ENCODE measurements at regions not wholly inside any gene's neighbourhood (a gene's known extent, or its start where the extent isn't known, plus 50 kb on each side); places are given as distances from the start of the nearest gene placed in this dataset.

GRCh38 chr6:12577124-12577850 is 139.3 kb upstream of the PHACTR1 start:
- no peak for DNase-seq
- H3K27ac ChIP-seq (replicated peaks): no peak overlapping the region

DNA sequence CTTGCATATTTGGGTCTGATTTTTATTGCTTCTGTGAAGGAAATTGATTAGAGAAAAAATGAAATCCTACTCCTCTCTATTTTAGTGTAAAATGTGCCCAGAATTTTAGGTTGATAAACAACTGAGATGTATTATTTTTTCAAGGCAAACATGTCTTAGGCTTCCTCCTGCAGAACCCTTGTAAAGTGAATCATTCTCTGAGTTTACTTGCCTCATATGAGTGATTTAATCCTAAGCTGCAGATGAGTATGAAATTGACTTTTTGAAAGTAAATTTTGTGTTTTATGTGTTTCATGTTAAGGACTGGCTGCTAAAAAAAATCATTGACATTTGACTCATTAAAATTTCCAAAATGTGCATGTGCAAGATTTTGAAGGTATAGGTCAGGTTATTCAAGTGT is 138.5 kb upstream of the PHACTR1 start:
- DNase-seq: no peak

More at GRCh38 chr6:12577124-12577850, 139.3 kb upstream of the PHACTR1 start:
- no peak for TF ChIP-seq CTCF (IDR thresholded peaks at IDR 0.05; ENCODE audit: borderline replicate concordance)
- H3K4me1 ChIP-seq: peaks cover 12% of the 10 kb centered on the region
- intact Hi-C loops (cut with micrococcal nuclease): loop anchor here (10.0 kb wide), 1 partner anchor 82 kb away; no protein-coding TSS in a partner anchor
- H3K36me3 ChIP-seq: no peaks in the 10 kb centered on the region
- no peaks in the 10 kb centered on the region for H3K9me3 ChIP-seq (replicated peaks)
- no peaks in the 10 kb centered on the region for H3K27me3 ChIP-seq (ENCODE audit: low read depth)
- H3K4me3 ChIP-seq: no peak overlapping the region

GRCh38 chr6:12578751-12579150 is 137.8 kb upstream of the PHACTR1 start:
- H3K27me3 ChIP-seq (ENCODE audit: low read depth): no peaks in the 10 kb centered on the region
- intact Hi-C loops (cut with micrococcal nuclease): loop anchor here (10.0 kb wide), 1 partner anchor 84 kb away; no protein-coding TSS in a partner anchor

More for the DNA sequence above, 138.5 kb upstream of the PHACTR1 start:
- Histone ChIP-seq H3K27ac (replicated peaks) (no peak overlapping the region), H3K9me3 (replicated peaks) (no peaks in the 10 kb centered on the region), H3K4me1 (peaks cover 4% of the 10 kb centered on the region), H3K4me3 (no peak overlapping the region), H3K36me3 (no peaks in the 10 kb centered on the region), H3K27me3 (ENCODE audit: low read depth) (no peaks in the 10 kb centered on the region)
- intact Hi-C loops (cut with micrococcal nuclease): loop anchor here (10.0 kb wide), 1 partner anchor 83 kb away; no protein-coding TSS in a partner anchor
- no peak for TF ChIP-seq CTCF (IDR thresholded peaks at IDR 0.05; ENCODE audit: borderline replicate concordance)

GRCh38 chr6:12580290-12580689 is 136.3 kb upstream of the PHACTR1 start:
- H3K36me3 ChIP-seq: no peaks in the 10 kb centered on the region
- H3K9me3 ChIP-seq (replicated peaks): no peaks in the 10 kb centered on the region
- H3K4me1 ChIP-seq: peaks cover 8% of the 10 kb centered on the region
- no peak for DNase-seq
- no peak overlapping the region for H3K4me3 ChIP-seq
- no peak for TF ChIP-seq CTCF (IDR thresholded peaks at IDR 0.05; ENCODE audit: borderline replicate concordance)
- H3K27ac ChIP-seq (replicated peaks): no peak overlapping the region
- intact Hi-C loops (cut with micrococcal nuclease): no loop called here
- H3K27me3 ChIP-seq (ENCODE audit: low read depth): no peaks in the 10 kb centered on the region

More at GRCh38 chr6:12578751-12579150, 137.8 kb upstream of the PHACTR1 start:
- no peak overlapping the region for H3K4me3 ChIP-seq
- DNase-seq: no peak
- no peak for TF ChIP-seq CTCF (IDR thresholded peaks at IDR 0.05; ENCODE audit: borderline replicate concordance)
- no peak overlapping the region for H3K27ac ChIP-seq (replicated peaks)
- no peaks in the 10 kb centered on the region for H3K4me1 ChIP-seq
- no peaks in the 10 kb centered on the region for H3K36me3 ChIP-seq
- H3K9me3 ChIP-seq (replicated peaks): no peaks in the 10 kb centered on the region

DNA sequence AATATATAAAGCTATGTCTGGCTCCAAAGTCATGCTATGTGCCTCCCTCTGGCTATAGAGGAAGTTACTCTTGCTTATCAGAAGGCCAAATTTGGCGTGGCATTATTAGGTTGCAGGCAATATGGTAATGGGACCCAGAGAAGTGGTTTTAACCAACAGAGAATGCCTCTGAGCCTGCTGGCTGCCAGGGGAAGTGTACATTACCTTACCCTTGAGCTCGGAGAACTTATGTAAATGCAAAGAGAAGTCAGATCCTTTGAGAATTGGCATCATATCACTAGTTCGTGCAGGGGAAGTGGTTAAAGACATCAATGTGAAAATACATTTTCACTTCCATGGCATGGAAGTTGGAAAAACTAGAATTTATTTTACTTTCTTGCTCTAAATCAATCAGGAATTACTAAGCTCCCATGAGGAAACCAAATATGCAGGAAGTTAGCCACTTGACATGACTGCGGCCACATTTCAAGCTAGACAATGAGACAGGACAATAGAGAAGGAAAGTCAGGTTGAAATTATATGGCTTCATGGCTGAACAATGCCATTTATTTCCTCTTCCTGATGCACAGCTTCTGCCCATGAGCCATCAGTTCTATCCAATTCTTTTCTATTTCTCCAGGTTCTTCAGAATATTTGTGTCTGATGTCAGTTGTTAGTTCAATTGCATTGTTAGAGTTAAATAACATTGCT is 134.0 kb upstream of the PHACTR1 start:
- H3K4me3 ChIP-seq: no peak overlapping the region
- no peak for TF ChIP-seq CTCF (IDR thresholded peaks at IDR 0.05; ENCODE audit: borderline replicate concordance)
- no peaks in the 10 kb centered on the region for H3K9me3 ChIP-seq (replicated peaks)
- intact Hi-C loops (cut with micrococcal nuclease): no loop called here
- H3K27me3 ChIP-seq (ENCODE audit: low read depth): no peaks in the 10 kb centered on the region
- DNase-seq: no peak
- H3K27ac ChIP-seq (replicated peaks): no peak overlapping the region
- peaks cover 14% of the 10 kb centered on the region for H3K4me1 ChIP-seq
- H3K36me3 ChIP-seq: no peaks in the 10 kb centered on the region

Data from left ventricle myocardium inferior (tissue), 1 donor.